Trophoblast cell (in vitro differentiated cells and primary cell): ENCODE measurements at regions not wholly inside any gene's neighbourhood (a gene's known extent, or its start where the extent isn't known, plus 50 kb on each side); places are given as distances from the start of the nearest gene placed in this dataset.
"Not testable (repeated sequence)": the region's sequence is repeated elsewhere in the genome, so short reads cannot be mapped to it uniquely, and the experiment has no call there.

ENCODE experiments used
- DNase-seq, 2 donors: peaks; one replicate each; pipeline ENCODE4 v3.0.0-alpha.2; 2016
- H2AFZ ChIP-seq: 2 replicates; pipeline ENCODE4 v1.6.1; 2013; ENCODE audit warnings: low read length, moderate library complexity, mild to moderate bottlenecking; ENCODE audit not compliant: insufficient read depth, poor library complexity
- H2AK5ac ChIP-seq: 2 replicates; pipeline ENCODE4 v1.6.1; 2013; ENCODE audit warnings: mild to moderate bottlenecking, low read length
- H2BK120ac ChIP-seq: 2 replicates; pipeline ENCODE4 v1.6.1; 2013; ENCODE audit warnings: low read length, mild to moderate bottlenecking, moderate library complexity; ENCODE audit not compliant: insufficient read depth, poor library complexity
- H2BK12ac ChIP-seq: 2 replicates; pipeline ENCODE4 v1.6.1; 2013; ENCODE audit warnings: mild to moderate bottlenecking, low read length, moderate library complexity
- H2BK5ac ChIP-seq: 2 replicates; pipeline ENCODE4 v1.6.1; 2013; ENCODE audit warnings: low read length, low read depth, moderate library complexity, mild to moderate bottlenecking; ENCODE audit not compliant: poor library complexity
- H3K14ac ChIP-seq: 2 replicates; pipeline ENCODE4 v1.6.1; 2013; ENCODE audit warnings: mild to moderate bottlenecking, low read length
- H3K18ac ChIP-seq: 2 replicates; pipeline ENCODE4 v1.6.1; 2013; ENCODE audit warnings: mild to moderate bottlenecking, low read length
- H3K23ac ChIP-seq: 2 replicates; pipeline ENCODE4 v1.6.1; 2013; ENCODE audit warnings: low read length
- H3K27ac ChIP-seq: 2 replicates; pipeline ENCODE4 v1.5.1; 2013; ENCODE audit warnings: low read depth, mild to moderate bottlenecking, inconsistent platforms, low read length, moderate library complexity
- H3K27me3 ChIP-seq: 2 replicates; pipeline ENCODE4 v1.6.1; 2013; ENCODE audit warnings: inconsistent platforms, mild to moderate bottlenecking, low read length, moderate library complexity; ENCODE audit not compliant: insufficient read depth
- H3K36me3 ChIP-seq, 2 experiments: 1 replicate in 1 of 2; 2 replicates in 1 of 2; pipeline ENCODE4 v1.6.1; 2013; ENCODE audit warnings: low read length in 2 of 2, mild to moderate bottlenecking in 2 of 2, moderate library complexity in 1 of 2; ENCODE audit not compliant: insufficient read depth in 2 of 2, control insufficient read depth in 1 of 2
- H3K4ac ChIP-seq: 2 replicates; pipeline ENCODE4 v1.6.1; 2013; ENCODE audit warnings: low read depth, mild to moderate bottlenecking, low read length, moderate library complexity
- H3K4me1 ChIP-seq, 2 experiments: 1 replicate in 1 of 2; 2 replicates in 1 of 2; pipeline ENCODE4 v1.6.1; 2013; ENCODE audit warnings: low read length in 2 of 2, mild to moderate bottlenecking in 2 of 2, moderate library complexity in 1 of 2; ENCODE audit not compliant: insufficient read depth in 2 of 2, control insufficient read depth in 1 of 2
- H3K4me2 ChIP-seq: 2 replicates; pipeline ENCODE4 v1.6.1; 2013; ENCODE audit warnings: inconsistent platforms, mild to moderate bottlenecking, low read length, moderate library complexity
- H3K4me3 ChIP-seq: 2 replicates; pipeline ENCODE4 v1.5.1; 2013; ENCODE audit warnings: mild to moderate bottlenecking, low read depth, low read length, inconsistent platforms
- H3K79me1 ChIP-seq: one replicate; pipeline ENCODE4 v1.6.1; 2013; ENCODE audit warnings: low read length
- H3K79me2 ChIP-seq: 2 replicates; pipeline ENCODE4 v1.6.1; 2013; ENCODE audit warnings: low read length, mild to moderate bottlenecking; ENCODE audit not compliant: control insufficient read depth, insufficient read depth, poor library complexity
- H3K9ac ChIP-seq: 2 replicates; pipeline ENCODE4 v1.6.1; 2013; ENCODE audit warnings: mild to moderate bottlenecking, low read length
- H3K9me3 ChIP-seq: 2 replicates; pipeline ENCODE4 v1.6.1; 2013; ENCODE audit warnings: low read depth, mild to moderate bottlenecking, control low read depth, inconsistent platforms, low read length; ENCODE audit not compliant: insufficient read depth
- H4K12ac ChIP-seq: 2 replicates; pipeline ENCODE4 v1.6.1; 2013; ENCODE audit warnings: low read depth, mild to moderate bottlenecking, low read length, moderate library complexity
- H4K8ac ChIP-seq: 2 replicates; pipeline ENCODE4 v1.6.1; 2013; ENCODE audit warnings: low read depth, mild to moderate bottlenecking, low read length, moderate library complexity
- H4K91ac ChIP-seq: one replicate; pipeline ENCODE4 v1.6.1; 2013; ENCODE audit warnings: low read depth, mild to moderate bottlenecking, low read length, moderate library complexity
- WGBS: extraction: QIAGEN DNeasy Blood & Tissue Kit; methylation state at CpG from one replicate; pipeline ENCODE4 v1.1.7; 2013; ENCODE audit warnings: missing lambda C conversion rate; ENCODE audit not compliant: insufficient read length, insufficient coverage; ENCODE audit errors: extremely low coverage; 5-methylcytosine and 5-hydroxymethylcytosine counted together

DNA sequence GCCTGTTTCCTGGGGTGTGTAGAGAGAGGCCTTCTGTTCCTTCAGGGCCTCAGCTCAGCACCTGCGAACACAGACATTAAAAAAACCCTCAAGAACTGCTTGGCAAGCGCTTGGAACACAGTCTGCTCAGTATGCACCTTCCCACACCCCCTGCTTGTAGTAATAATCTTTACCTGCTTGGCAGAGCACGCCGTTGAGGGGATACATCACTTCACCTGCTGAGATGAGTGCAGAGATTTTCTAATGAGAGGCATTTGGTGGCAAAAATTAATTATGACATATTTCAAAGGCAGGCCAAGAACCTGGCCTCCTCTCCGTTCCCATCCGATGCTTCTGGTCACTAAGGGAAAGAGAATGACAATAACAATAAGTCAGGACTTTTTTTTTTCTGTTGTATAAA, 93.4 kb upstream of the DPP6 start:
- not testable (repeated sequence) for H2AFZ ChIP-seq, H3K4me2 ChIP-seq, H3K27me3 ChIP-seq, H2AK5ac ChIP-seq, H2BK120ac ChIP-seq, H3K79me2 ChIP-seq, H3K36me3 ChIP-seq, H3K79me1 ChIP-seq, H3K23ac ChIP-seq, H4K8ac ChIP-seq, H3K9ac ChIP-seq, H3K9me3 ChIP-seq, H3K4ac ChIP-seq, H4K91ac ChIP-seq, H2BK12ac ChIP-seq, H3K18ac ChIP-seq, H3K14ac ChIP-seq, H3K27ac ChIP-seq, H2BK5ac ChIP-seq, H4K12ac ChIP-seq, H3K4me3 ChIP-seq, H3K4me1 ChIP-seq, DNase-seq
- WGBS: no CpG with 5 or more reads among the region's 6 CpGs

DNA sequence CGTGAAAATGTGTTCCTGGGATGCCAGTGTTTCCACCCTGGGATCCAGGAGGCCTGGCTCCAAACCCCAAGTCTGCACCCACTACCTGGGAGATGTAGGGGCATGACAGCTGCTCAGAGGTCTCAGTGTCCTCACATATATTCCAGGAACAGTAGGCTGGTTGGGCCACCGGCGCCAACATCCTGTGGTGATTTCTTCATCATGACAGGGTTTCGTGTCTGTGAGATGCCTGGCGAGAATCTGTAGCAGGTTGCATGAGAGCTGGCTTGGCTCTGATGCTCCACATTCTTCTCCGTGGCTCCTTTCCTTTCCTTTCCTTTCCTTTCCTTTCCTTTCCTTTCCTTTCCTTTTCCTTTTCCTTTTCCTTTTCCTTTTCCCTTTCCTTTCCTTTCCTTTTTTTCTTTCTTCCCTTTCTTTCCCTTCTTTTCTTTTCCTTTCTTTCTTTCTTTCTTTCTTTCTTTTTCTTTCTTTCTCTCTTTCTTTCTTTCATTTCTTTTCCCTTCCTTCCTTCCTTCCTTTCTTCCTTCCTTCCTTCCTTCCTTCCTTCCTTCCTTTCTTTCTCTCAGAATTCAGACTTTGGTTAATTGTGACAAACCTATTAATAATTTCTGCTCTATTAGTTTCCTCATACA, 87.6 kb upstream of the DPP6 start:
- H3K4me1 ChIP-seq, H4K12ac ChIP-seq, H2BK5ac ChIP-seq, H2BK120ac ChIP-seq, H3K27me3 ChIP-seq, H3K4ac ChIP-seq, H3K4me2 ChIP-seq, H3K23ac ChIP-seq, H3K79me2 ChIP-seq, H3K14ac ChIP-seq, H3K27ac ChIP-seq, H4K8ac ChIP-seq, H2AK5ac ChIP-seq, H4K91ac ChIP-seq, H3K18ac ChIP-seq, H2BK12ac ChIP-seq, H2AFZ ChIP-seq, H3K4me3 ChIP-seq, DNase-seq, H3K9ac ChIP-seq, H3K79me1 ChIP-seq, H3K36me3 ChIP-seq, H3K9me3 ChIP-seq: not testable (repeated sequence)
- no CpG with 5 or more reads among the region's 6 CpGs for WGBS

DNA sequence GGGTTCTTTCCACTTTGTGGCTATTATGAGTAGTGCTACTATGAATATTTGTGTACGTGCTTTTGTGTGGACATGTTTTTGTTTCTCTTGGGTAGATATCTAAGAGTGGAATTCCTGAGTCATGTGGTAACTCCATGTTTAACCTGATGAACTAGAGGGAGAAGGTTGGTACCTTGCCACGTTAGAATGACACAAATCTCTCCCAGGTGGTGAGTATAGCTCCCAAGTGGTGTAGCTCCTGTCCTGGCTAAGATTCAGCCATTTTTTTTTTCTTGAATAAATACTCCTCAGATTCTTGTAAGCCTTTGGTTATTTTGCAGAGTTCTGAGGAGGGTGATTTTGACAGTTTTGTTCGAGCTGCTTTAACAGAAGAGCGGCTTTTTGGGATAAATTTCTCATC, 83.2 kb upstream of the DPP6 start:
- not testable (repeated sequence) for H3K4me2 ChIP-seq, H3K79me1 ChIP-seq, H3K27ac ChIP-seq, DNase-seq, H3K14ac ChIP-seq, H3K9me3 ChIP-seq, H2AFZ ChIP-seq, H2BK12ac ChIP-seq, H4K12ac ChIP-seq, H3K27me3 ChIP-seq, H3K18ac ChIP-seq, H3K4me3 ChIP-seq, H3K4ac ChIP-seq, H2AK5ac ChIP-seq, H4K8ac ChIP-seq, H3K79me2 ChIP-seq, H3K9ac ChIP-seq, H2BK5ac ChIP-seq, H2BK120ac ChIP-seq, H4K91ac ChIP-seq, H3K23ac ChIP-seq, H3K4me1 ChIP-seq, H3K36me3 ChIP-seq
- WGBS: no CpG with 5 or more reads among the region's 4 CpGs

DNA sequence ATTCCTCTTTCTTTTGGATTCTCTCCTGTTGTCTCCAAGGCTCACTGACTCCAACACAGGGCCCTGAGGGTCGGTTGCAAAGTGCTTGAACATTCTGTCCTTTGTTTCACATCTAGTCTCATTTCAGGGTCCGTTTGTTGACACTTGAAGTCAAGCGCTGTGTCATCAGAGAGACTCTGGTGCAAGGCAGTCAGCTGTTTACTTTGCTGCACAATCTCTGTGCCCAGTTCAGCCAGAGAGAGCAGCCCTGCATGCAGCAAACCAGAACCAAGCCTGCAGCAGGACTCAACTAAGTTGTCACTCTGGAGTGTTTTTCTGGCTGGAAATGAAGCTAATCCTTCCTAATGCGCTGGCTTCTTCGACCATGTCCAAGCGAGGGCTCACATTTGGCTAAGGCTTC, 77.6 kb upstream of the DPP6 start:
- not testable (repeated sequence) for H2AFZ ChIP-seq, DNase-seq, H2BK5ac ChIP-seq, H3K14ac ChIP-seq, H3K4me2 ChIP-seq, H3K9ac ChIP-seq, H4K12ac ChIP-seq, H4K8ac ChIP-seq, H3K27me3 ChIP-seq, H2BK12ac ChIP-seq, H3K27ac ChIP-seq, H3K4ac ChIP-seq, H3K36me3 ChIP-seq, H2AK5ac ChIP-seq, H3K4me1 ChIP-seq, H3K79me2 ChIP-seq, H3K9me3 ChIP-seq, H3K18ac ChIP-seq, H4K91ac ChIP-seq, H3K4me3 ChIP-seq, H3K79me1 ChIP-seq, H3K23ac ChIP-seq, H2BK120ac ChIP-seq
- WGBS: no CpG with 5 or more reads among the region's 6 CpGs
